ENCODE measurements at regions not wholly inside any gene's neighbourhood (a gene's known extent, or its start where the extent isn't known, plus 50 kb on each side); places are given as distances from the start of the nearest gene placed in this dataset.

GRCh38 chr10:9234191-9234590 lies 1179.7 kb downstream of the GATA3 start:
- no peak overlapping the region for H3K4me3 ChIP-seq (ENCODE audit: low read depth, low read length)
- H3K4me1 ChIP-seq (ENCODE audit: control insufficient read depth, insufficient read depth, low read length) = no peaks in the 10 kb centered on the region
- H3K27me3 ChIP-seq (ENCODE audit: control insufficient read depth, insufficient read depth, low read length) = no peaks in the 10 kb centered on the region
- WGBS (ENCODE audit: insufficient coverage) = no CpG with 5 or more reads among the region's 1 CpG
- DNase-seq (ENCODE audit: low read depth in 4 of 6, low spot score in 6 of 6) = no peak
- no peak overlapping the region for H3K27ac ChIP-seq (ENCODE audit: low read depth, low read length)
- H3K9me3 ChIP-seq (ENCODE audit: control insufficient read depth, insufficient read depth, low read length) = no peaks in the 10 kb centered on the region
- H3K36me3 ChIP-seq (ENCODE audit: control insufficient read depth, insufficient read depth, low read length) = no peaks in the 10 kb centered on the region

- Histone ChIP-seq H3K4me1 (ENCODE audit: control insufficient read depth, insufficient read depth, low read length) (no peaks in the 10 kb centered on the region), H3K27me3 (ENCODE audit: control insufficient read depth, insufficient read depth, low read length) (no peaks in the 10 kb centered on the region), H3K9me3 (ENCODE audit: control insufficient read depth, insufficient read depth, low read length) (no peaks in the 10 kb centered on the region), H3K4me3 (ENCODE audit: low read depth, low read length) (no peak overlapping the region), H3K27ac (ENCODE audit: low read depth, low read length) (no peak overlapping the region), H3K36me3 (ENCODE audit: control insufficient read depth, insufficient read depth, low read length) (no peaks in the 10 kb centered on the region)
- DNase-seq (ENCODE audit: low read depth in 4 of 6, low spot score in 6 of 6) = no peak
- no CpG with 5 or more reads among the region's 4 CpGs for WGBS (ENCODE audit: insufficient coverage)
Observed at GRCh38 chr10:9238041-9238440, 1183.6 kb downstream of the GATA3 start.

- no peak overlapping the region for H3K4me3 ChIP-seq (ENCODE audit: low read depth, low read length)
- no peaks in the 10 kb centered on the region for H3K27me3 ChIP-seq (ENCODE audit: control insufficient read depth, insufficient read depth, low read length)
- no peak overlapping the region for H3K27ac ChIP-seq (ENCODE audit: low read depth, low read length)
- no CpG with 5 or more reads among the region's 8 CpGs for WGBS (ENCODE audit: insufficient coverage)
- no peaks in the 10 kb centered on the region for H3K36me3 ChIP-seq (ENCODE audit: control insufficient read depth, insufficient read depth, low read length)
- H3K9me3 ChIP-seq (ENCODE audit: control insufficient read depth, insufficient read depth, low read length) = no peaks in the 10 kb centered on the region
- no peak for DNase-seq (ENCODE audit: low read depth in 4 of 6, low spot score in 6 of 6)
- H3K4me1 ChIP-seq (ENCODE audit: control insufficient read depth, insufficient read depth, low read length) = peaks cover 6% of the 10 kb centered on the region
Observed at GRCh38 chr10:9239298-9239697, 1184.8 kb downstream of the GATA3 start.

GRCh38 chr10:9243941-9244411 lies 1189.5 kb downstream of the GATA3 start:
- DNase-seq (ENCODE audit: low read depth in 4 of 6, low spot score in 6 of 6) = peak; percentile 49 to 86 (median 62)
- H3K4me1 ChIP-seq (ENCODE audit: control insufficient read depth, insufficient read depth, low read length) = peaks cover 8% of the 10 kb centered on the region
- H3K9me3 ChIP-seq (ENCODE audit: control insufficient read depth, insufficient read depth, low read length) = no peaks in the 10 kb centered on the region
- no peaks in the 10 kb centered on the region for H3K36me3 ChIP-seq (ENCODE audit: control insufficient read depth, insufficient read depth, low read length)
- 37% methylated on average over 4 of the region's 6 CpGs for WGBS (ENCODE audit: insufficient coverage)
- no peak overlapping the region for H3K4me3 ChIP-seq (ENCODE audit: low read depth, low read length)
- peak overlapping the region; percentile 83 for H3K27ac ChIP-seq (ENCODE audit: low read depth, low read length)
- no peaks in the 10 kb centered on the region for H3K27me3 ChIP-seq (ENCODE audit: control insufficient read depth, insufficient read depth, low read length)

- WGBS (ENCODE audit: insufficient coverage) = no CpG with 5 or more reads among the region's 1 CpG
- no peak for DNase-seq (ENCODE audit: low read depth in 4 of 6, low spot score in 6 of 6)
- peaks cover 8% of the 10 kb centered on the region for H3K4me1 ChIP-seq (ENCODE audit: control insufficient read depth, insufficient read depth, low read length)
- no peak overlapping the region for H3K27ac ChIP-seq (ENCODE audit: low read depth, low read length)
- H3K9me3 ChIP-seq (ENCODE audit: control insufficient read depth, insufficient read depth, low read length) = no peaks in the 10 kb centered on the region
- H3K4me3 ChIP-seq (ENCODE audit: low read depth, low read length) = no peak overlapping the region
- no peaks in the 10 kb centered on the region for H3K27me3 ChIP-seq (ENCODE audit: control insufficient read depth, insufficient read depth, low read length)
- H3K36me3 ChIP-seq (ENCODE audit: control insufficient read depth, insufficient read depth, low read length) = no peaks in the 10 kb centered on the region
Observed at GRCh38 chr10:9244864-9245263, 1190.4 kb downstream of the GATA3 start.

GRCh38 chr10:9253121-9253520 lies 1198.6 kb downstream of the GATA3 start:
- H3K9me3 ChIP-seq (ENCODE audit: control insufficient read depth, insufficient read depth, low read length) = no peaks in the 10 kb centered on the region
- no peaks in the 10 kb centered on the region for H3K36me3 ChIP-seq (ENCODE audit: control insufficient read depth, insufficient read depth, low read length)
- H3K27me3 ChIP-seq (ENCODE audit: control insufficient read depth, insufficient read depth, low read length) = no peaks in the 10 kb centered on the region
- peak in 1 of 6 donors; percentile 42 for DNase-seq (ENCODE audit: low read depth in 4 of 6, low spot score in 6 of 6)
- H3K4me1 ChIP-seq (ENCODE audit: control insufficient read depth, insufficient read depth, low read length) = no peaks in the 10 kb centered on the region
- no peak overlapping the region for H3K27ac ChIP-seq (ENCODE audit: low read depth, low read length)
- no peak overlapping the region for H3K4me3 ChIP-seq (ENCODE audit: low read depth, low read length)

GRCh38 chr10:9254353-9254752 lies 1199.9 kb downstream of the GATA3 start:
- no peaks in the 10 kb centered on the region for H3K9me3 ChIP-seq (ENCODE audit: control insufficient read depth, insufficient read depth, low read length)
- no peaks in the 10 kb centered on the region for H3K4me1 ChIP-seq (ENCODE audit: control insufficient read depth, insufficient read depth, low read length)
- DNase-seq (ENCODE audit: low read depth in 4 of 6, low spot score in 6 of 6) = no peak
- H3K27ac ChIP-seq (ENCODE audit: low read depth, low read length) = no peak overlapping the region
- no peaks in the 10 kb centered on the region for H3K36me3 ChIP-seq (ENCODE audit: control insufficient read depth, insufficient read depth, low read length)
- no peak overlapping the region for H3K4me3 ChIP-seq (ENCODE audit: low read depth, low read length)
- WGBS (ENCODE audit: insufficient coverage) = no CpG with 5 or more reads among the region's 2 CpGs
- no peaks in the 10 kb centered on the region for H3K27me3 ChIP-seq (ENCODE audit: control insufficient read depth, insufficient read depth, low read length)

- Histone ChIP-seq H3K27ac (ENCODE audit: low read depth, low read length) (no peak overlapping the region), H3K4me1 (ENCODE audit: control insufficient read depth, insufficient read depth, low read length) (no peaks in the 10 kb centered on the region), H3K9me3 (ENCODE audit: control insufficient read depth, insufficient read depth, low read length) (no peaks in the 10 kb centered on the region), H3K4me3 (ENCODE audit: low read depth, low read length) (no peak overlapping the region), H3K36me3 (ENCODE audit: control insufficient read depth, insufficient read depth, low read length) (no peaks in the 10 kb centered on the region), H3K27me3 (ENCODE audit: control insufficient read depth, insufficient read depth, low read length) (no peaks in the 10 kb centered on the region)
- no peak for DNase-seq (ENCODE audit: low read depth in 4 of 6, low spot score in 6 of 6)
- no CpG with 5 or more reads among the region's 1 CpG for WGBS (ENCODE audit: insufficient coverage)
Observed at GRCh38 chr10:9260690-9261089, 1206.2 kb downstream of the GATA3 start.

GRCh38 chr10:9262770-9263169 lies 1208.3 kb downstream of the GATA3 start:
- no CpG with 5 or more reads among the region's 1 CpG for WGBS (ENCODE audit: insufficient coverage)
- DNase-seq (ENCODE audit: low read depth in 4 of 6, low spot score in 6 of 6) = no peak
- no peaks in the 10 kb centered on the region for H3K36me3 ChIP-seq (ENCODE audit: control insufficient read depth, insufficient read depth, low read length)
- no peaks in the 10 kb centered on the region for H3K4me1 ChIP-seq (ENCODE audit: control insufficient read depth, insufficient read depth, low read length)
- H3K27me3 ChIP-seq (ENCODE audit: control insufficient read depth, insufficient read depth, low read length) = no peaks in the 10 kb centered on the region
- H3K27ac ChIP-seq (ENCODE audit: low read depth, low read length) = no peak overlapping the region
- H3K4me3 ChIP-seq (ENCODE audit: low read depth, low read length) = no peak overlapping the region
- no peaks in the 10 kb centered on the region for H3K9me3 ChIP-seq (ENCODE audit: control insufficient read depth, insufficient read depth, low read length)

GRCh38 chr10:9268176-9268575 lies 1213.7 kb downstream of the GATA3 start:
- H3K36me3 ChIP-seq (ENCODE audit: control insufficient read depth, insufficient read depth, low read length) = no peaks in the 10 kb centered on the region
- no CpG with 5 or more reads among the region's 5 CpGs for WGBS (ENCODE audit: insufficient coverage)
- H3K4me1 ChIP-seq (ENCODE audit: control insufficient read depth, insufficient read depth, low read length) = no peaks in the 10 kb centered on the region
- H3K4me3 ChIP-seq (ENCODE audit: low read depth, low read length) = no peak overlapping the region
- no peaks in the 10 kb centered on the region for H3K9me3 ChIP-seq (ENCODE audit: control insufficient read depth, insufficient read depth, low read length)
- H3K27me3 ChIP-seq (ENCODE audit: control insufficient read depth, insufficient read depth, low read length) = no peaks in the 10 kb centered on the region
- no peak for DNase-seq (ENCODE audit: low read depth in 4 of 6, low spot score in 6 of 6)
- no peak overlapping the region for H3K27ac ChIP-seq (ENCODE audit: low read depth, low read length)
